HL-60 (cell line): ENCODE measurements at regions not wholly inside any gene's neighbourhood (a gene's known extent, or its start where the extent isn't known, plus 50 kb on each side); places are given as distances from the start of the nearest gene placed in this dataset.

Experiments
- DNase-seq, 2 experiments: peaks; one replicate each; pipeline ENCODE4 v3.0.0-alpha.2; 2010 to 2020; ENCODE audit warnings: low read depth in 1 of 2, low spot score in 1 of 2
- H3K27ac ChIP-seq: fragments of 250-450 bp; sonication (Bioruptor Pico); replicated peaks from 2 replicates; pipeline ENCODE4 v1.5.1; 2020; ENCODE audit warnings: mild to moderate bottlenecking, moderate library complexity
- H3K27me3 ChIP-seq: fragments of 250-450 bp; sonication (Bioruptor Pico); 2 replicates; pipeline ENCODE4 v1.5.1; 2021; ENCODE audit warnings: mild to moderate bottlenecking, moderate library complexity; ENCODE audit not compliant: insufficient read depth, poor library complexity, severe bottlenecking
- H3K4me3 ChIP-seq: replicated peaks from 2 replicates; pipeline ENCODE4 v1.5.1; 2011; ENCODE audit warnings: mild to moderate bottlenecking, control low read depth, low read length; ENCODE audit not compliant: insufficient read depth
- GABPA ChIP-seq: IDR thresholded peaks from 2 replicates; pipeline ENCODE4 v1.6.1; 2012; ENCODE audit warnings: low read depth
- POLR2AphosphoS5 ChIP-seq: IDR thresholded peaks from 2 replicates; pipeline ENCODE4 v1.6.1; 2012; ENCODE audit warnings: low read depth
- SPI1 ChIP-seq: IDR thresholded peaks from 2 replicates; pipeline ENCODE4 v1.6.1; 2012; ENCODE audit warnings: low read depth, mild to moderate bottlenecking, borderline replicate concordance
- TF ChIP-seq, protein P1 (sequence below): IDR thresholded peaks from 2 replicates; pipeline ENCODE4 v1.6.1; 2012; ENCODE audit warnings: low read depth; ENCODE audit not compliant: insufficient replicate concordance
- TF ChIP-seq, protein P2 (sequence below): IDR thresholded peaks from one replicate; pipeline ENCODE4 v1.5.1; 2011; ENCODE audit warnings: low read length, control low read depth, inconsistent platforms; ENCODE audit not compliant: insufficient read depth

- TF ChIP-seq, protein P1, sequence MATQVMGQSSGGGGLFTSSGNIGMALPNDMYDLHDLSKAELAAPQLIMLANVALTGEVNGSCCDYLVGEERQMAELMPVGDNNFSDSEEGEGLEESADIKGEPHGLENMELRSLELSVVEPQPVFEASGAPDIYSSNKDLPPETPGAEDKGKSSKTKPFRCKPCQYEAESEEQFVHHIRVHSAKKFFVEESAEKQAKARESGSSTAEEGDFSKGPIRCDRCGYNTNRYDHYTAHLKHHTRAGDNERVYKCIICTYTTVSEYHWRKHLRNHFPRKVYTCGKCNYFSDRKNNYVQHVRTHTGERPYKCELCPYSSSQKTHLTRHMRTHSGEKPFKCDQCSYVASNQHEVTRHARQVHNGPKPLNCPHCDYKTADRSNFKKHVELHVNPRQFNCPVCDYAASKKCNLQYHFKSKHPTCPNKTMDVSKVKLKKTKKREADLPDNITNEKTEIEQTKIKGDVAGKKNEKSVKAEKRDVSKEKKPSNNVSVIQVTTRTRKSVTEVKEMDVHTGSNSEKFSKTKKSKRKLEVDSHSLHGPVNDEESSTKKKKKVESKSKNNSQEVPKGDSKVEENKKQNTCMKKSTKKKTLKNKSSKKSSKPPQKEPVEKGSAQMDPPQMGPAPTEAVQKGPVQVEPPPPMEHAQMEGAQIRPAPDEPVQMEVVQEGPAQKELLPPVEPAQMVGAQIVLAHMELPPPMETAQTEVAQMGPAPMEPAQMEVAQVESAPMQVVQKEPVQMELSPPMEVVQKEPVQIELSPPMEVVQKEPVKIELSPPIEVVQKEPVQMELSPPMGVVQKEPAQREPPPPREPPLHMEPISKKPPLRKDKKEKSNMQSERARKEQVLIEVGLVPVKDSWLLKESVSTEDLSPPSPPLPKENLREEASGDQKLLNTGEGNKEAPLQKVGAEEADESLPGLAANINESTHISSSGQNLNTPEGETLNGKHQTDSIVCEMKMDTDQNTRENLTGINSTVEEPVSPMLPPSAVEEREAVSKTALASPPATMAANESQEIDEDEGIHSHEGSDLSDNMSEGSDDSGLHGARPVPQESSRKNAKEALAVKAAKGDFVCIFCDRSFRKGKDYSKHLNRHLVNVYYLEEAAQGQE: no peak
- TF ChIP-seq, protein P2, sequence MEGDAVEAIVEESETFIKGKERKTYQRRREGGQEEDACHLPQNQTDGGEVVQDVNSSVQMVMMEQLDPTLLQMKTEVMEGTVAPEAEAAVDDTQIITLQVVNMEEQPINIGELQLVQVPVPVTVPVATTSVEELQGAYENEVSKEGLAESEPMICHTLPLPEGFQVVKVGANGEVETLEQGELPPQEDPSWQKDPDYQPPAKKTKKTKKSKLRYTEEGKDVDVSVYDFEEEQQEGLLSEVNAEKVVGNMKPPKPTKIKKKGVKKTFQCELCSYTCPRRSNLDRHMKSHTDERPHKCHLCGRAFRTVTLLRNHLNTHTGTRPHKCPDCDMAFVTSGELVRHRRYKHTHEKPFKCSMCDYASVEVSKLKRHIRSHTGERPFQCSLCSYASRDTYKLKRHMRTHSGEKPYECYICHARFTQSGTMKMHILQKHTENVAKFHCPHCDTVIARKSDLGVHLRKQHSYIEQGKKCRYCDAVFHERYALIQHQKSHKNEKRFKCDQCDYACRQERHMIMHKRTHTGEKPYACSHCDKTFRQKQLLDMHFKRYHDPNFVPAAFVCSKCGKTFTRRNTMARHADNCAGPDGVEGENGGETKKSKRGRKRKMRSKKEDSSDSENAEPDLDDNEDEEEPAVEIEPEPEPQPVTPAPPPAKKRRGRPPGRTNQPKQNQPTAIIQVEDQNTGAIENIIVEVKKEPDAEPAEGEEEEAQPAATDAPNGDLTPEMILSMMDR: no peak
- TF ChIP-seq POLR2AphosphoS5: no peak
- no peak for TF ChIP-seq GABPA
- TF ChIP-seq SPI1: no peak
- no peak for DNase-seq
- Histone ChIP-seq H3K27ac (no peak overlapping the region), H3K4me3 (no peak overlapping the region), H3K27me3 (no peaks in the 10 kb centered on the region)
Observed at GRCh38 chr11:112769170-112769569, 192.1 kb upstream of the NCAM1 start.

DNA sequence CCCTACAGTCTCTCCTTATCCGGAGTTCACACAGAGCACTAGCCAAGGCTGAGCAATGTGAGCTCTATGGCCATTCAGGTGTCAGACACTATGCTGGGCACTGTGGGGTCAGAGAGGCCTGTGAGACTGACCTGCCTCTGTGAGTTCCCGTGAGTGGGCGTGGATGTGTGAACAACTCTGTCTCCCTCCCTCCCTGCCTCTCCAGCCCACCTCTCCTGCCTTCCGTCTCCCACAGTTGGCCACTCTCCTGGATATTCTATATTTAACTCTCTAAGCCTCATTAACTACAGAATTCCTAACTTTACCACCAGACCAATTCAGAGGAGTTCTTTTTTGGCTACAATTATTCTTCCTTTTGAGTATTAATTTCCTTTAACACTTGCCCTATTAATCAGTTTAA is 191.6 kb upstream of the NCAM1 start:
- no peak overlapping the region for H3K27ac ChIP-seq
- no peak for DNase-seq
- TF ChIP-seq, protein P1: no peak
- TF ChIP-seq SPI1: no peak
- no peak for TF ChIP-seq GABPA
- TF ChIP-seq, protein P2: no peak
- TF ChIP-seq POLR2AphosphoS5: no peak
- no peak overlapping the region for H3K4me3 ChIP-seq
- H3K27me3 ChIP-seq: no peaks in the 10 kb centered on the region

DNA sequence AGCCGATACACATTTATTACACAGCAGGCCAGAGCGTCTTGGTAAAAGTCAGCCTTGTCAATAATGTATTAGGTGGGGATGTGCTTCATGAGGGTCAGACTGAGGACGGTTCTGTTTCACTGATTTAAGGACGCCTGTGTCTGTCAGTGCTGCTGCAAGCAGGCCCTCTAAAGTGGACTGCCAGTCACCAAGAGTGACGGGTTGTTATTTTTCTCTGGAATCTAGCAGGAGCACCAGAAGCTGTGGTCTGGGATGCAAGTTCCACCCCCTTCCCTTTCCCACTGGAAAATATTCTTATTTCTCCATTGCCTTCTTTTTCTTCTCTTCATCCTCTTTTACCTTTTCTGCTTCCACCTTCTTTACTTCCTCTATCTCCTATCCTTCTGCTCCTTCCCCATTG is 191.2 kb upstream of the NCAM1 start:
- DNase-seq: no peak
- H3K27ac ChIP-seq: no peak overlapping the region
- H3K4me3 ChIP-seq: no peak overlapping the region
- H3K27me3 ChIP-seq: no peaks in the 10 kb centered on the region
- TF ChIP-seq POLR2AphosphoS5 (no peak), SPI1 (no peak), GABPA (no peak)
- TF ChIP-seq, protein P1: no peak
- TF ChIP-seq, protein P2: no peak
